ENCODE measurements at regions not wholly inside any gene's neighbourhood (a gene's known extent, or its start where the extent isn't known, plus 50 kb on each side); places are given as distances from the start of the nearest gene placed in this dataset.
"Not testable (repeated sequence)": the region's sequence is repeated elsewhere in the genome, so short reads cannot be mapped to it uniquely, and the experiment has no call there.

- DNase-seq, result no peak
Observed at GRCh38 chr1:72462186-72462905, 180.0 kb upstream of the NEGR1 start.

- DNase-seq, result no peak
Observed at GRCh38 chr1:72442262-72442661, 159.9 kb upstream of the NEGR1 start.

- no peak for DNase-seq
Observed at GRCh38 chr1:72439036-72439435, 156.7 kb upstream of the NEGR1 start.

- DNase-seq, result no peak
Observed at GRCh38 chr1:72438270-72438669, 155.9 kb upstream of the NEGR1 start.

- DNase-seq, result no peak
Observed at GRCh38 chr1:72435025-72435424, 152.7 kb upstream of the NEGR1 start.

GRCh38 chr1:72434070-72434469 lies 151.7 kb upstream of the NEGR1 start:
- no peak for DNase-seq

- no peak for DNase-seq
Observed at GRCh38 chr1:72433591-72433990, 151.3 kb upstream of the NEGR1 start.

GRCh38 chr1:72432645-72433267 lies 150.4 kb upstream of the NEGR1 start:
- DNase-seq, result no peak

GRCh38 chr1:72431810-72432209 lies 149.5 kb upstream of the NEGR1 start:
- DNase-seq, result no peak

GRCh38 chr1:72428276-72428675 lies 145.9 kb upstream of the NEGR1 start:
- DNase-seq, result not testable (repeated sequence)

- no peak for DNase-seq
Observed at GRCh38 chr1:72419229-72419628, 136.9 kb upstream of the NEGR1 start.

GRCh38 chr1:72412286-72412685 lies 129.9 kb upstream of the NEGR1 start:
- DNase-seq, result no peak

GRCh38 chr1:72399807-72400206 lies 117.5 kb upstream of the NEGR1 start:
- no peak for DNase-seq

- no peak for DNase-seq
Observed at GRCh38 chr1:72397786-72398185, 115.4 kb upstream of the NEGR1 start.

GRCh38 chr1:72394457-72394856 lies 112.1 kb upstream of the NEGR1 start:
- DNase-seq, result no peak

- DNase-seq, result no peak
Observed at GRCh38 chr1:72379072-72379471, 96.7 kb upstream of the NEGR1 start.

GRCh38 chr1:72375226-72375625 lies 92.9 kb upstream of the NEGR1 start:
- no peak for DNase-seq

- no peak for DNase-seq
Observed at GRCh38 chr1:72371259-72372035, 89.1 kb upstream of the NEGR1 start.

GRCh38 chr1:72370836-72371235 lies 88.5 kb upstream of the NEGR1 start:
- DNase-seq, result not testable (repeated sequence)

GRCh38 chr1:72369069-72369757 lies 86.9 kb upstream of the NEGR1 start:
- no peak for DNase-seq

- DNase-seq, result no peak
Observed at GRCh38 chr1:72366466-72366865, 84.1 kb upstream of the NEGR1 start.

- DNase-seq, result no peak
Observed at GRCh38 chr1:72365693-72366092, 83.4 kb upstream of the NEGR1 start.

GRCh38 chr1:72362538-72362937 lies 80.2 kb upstream of the NEGR1 start:
- no peak for DNase-seq
